AG10803 (cell line): ENCODE measurements at regions not wholly inside any gene's neighbourhood (a gene's known extent, or its start where the extent isn't known, plus 50 kb on each side); places are given as distances from the start of the nearest gene placed in this dataset.

Experiments
- DNase-seq: peaks from one replicate; pipeline ENCODE4 v3.0.0; 2010; ENCODE audit warnings: low read depth
- H3K4me3 ChIP-seq: 2 replicates; pipeline ENCODE4 v1.5.1; 2011; ENCODE audit warnings: mild to moderate bottlenecking, low read length, control low read depth
- TF ChIP-seq, protein P1 (sequence below): conservative IDR thresholded peaks from 2 replicates; pipeline ENCODE4 v1.5.1; 2011; ENCODE audit warnings: mild to moderate bottlenecking, low read length, control low read depth, inconsistent platforms

DNA sequence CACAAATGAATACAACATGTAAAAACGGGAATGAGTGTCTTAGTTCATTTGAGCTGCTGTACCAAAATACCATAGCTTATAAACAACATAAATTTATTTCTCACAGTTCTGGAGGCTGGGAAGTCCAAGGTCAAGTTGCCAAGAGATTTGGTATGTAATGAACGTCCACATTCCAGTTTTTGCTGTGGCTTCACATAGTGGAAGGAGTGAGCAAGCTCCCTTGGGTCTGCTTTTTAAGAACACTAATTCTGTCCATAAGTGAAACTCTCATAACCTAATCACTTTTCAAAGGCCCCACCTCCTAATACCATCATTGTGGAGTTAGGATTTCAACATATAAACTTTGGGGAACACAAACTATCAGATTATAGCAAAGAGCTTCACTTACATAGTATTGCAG, 1189.6 kb downstream of the PCDH9 start:
- TF ChIP-seq, protein P1, sequence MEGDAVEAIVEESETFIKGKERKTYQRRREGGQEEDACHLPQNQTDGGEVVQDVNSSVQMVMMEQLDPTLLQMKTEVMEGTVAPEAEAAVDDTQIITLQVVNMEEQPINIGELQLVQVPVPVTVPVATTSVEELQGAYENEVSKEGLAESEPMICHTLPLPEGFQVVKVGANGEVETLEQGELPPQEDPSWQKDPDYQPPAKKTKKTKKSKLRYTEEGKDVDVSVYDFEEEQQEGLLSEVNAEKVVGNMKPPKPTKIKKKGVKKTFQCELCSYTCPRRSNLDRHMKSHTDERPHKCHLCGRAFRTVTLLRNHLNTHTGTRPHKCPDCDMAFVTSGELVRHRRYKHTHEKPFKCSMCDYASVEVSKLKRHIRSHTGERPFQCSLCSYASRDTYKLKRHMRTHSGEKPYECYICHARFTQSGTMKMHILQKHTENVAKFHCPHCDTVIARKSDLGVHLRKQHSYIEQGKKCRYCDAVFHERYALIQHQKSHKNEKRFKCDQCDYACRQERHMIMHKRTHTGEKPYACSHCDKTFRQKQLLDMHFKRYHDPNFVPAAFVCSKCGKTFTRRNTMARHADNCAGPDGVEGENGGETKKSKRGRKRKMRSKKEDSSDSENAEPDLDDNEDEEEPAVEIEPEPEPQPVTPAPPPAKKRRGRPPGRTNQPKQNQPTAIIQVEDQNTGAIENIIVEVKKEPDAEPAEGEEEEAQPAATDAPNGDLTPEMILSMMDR: no peak
- DNase-seq: peak; percentile 3
- no peak overlapping the region for H3K4me3 ChIP-seq

DNA sequence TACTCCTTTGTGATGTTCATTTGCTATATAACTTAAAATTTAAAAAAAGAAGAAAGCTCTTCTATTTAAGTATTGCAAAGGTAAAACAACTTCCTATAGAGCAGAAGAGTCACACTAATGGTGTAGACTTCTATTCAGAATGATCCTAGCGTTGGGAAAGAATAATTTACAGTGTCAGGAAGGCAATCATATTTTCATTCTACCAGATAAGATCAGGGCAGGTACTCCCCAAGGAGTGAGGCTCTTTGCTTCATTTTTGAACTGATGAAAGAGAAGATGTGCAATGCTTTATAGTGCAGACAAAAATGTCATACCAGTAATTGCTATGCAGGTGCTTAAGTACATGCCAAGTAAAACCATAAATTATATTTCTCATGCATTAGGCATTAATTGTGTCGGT, 1193.0 kb downstream of the PCDH9 start:
- TF ChIP-seq, protein P1: no peak
- DNase-seq: no peak
- no peak overlapping the region for H3K4me3 ChIP-seq

DNA sequence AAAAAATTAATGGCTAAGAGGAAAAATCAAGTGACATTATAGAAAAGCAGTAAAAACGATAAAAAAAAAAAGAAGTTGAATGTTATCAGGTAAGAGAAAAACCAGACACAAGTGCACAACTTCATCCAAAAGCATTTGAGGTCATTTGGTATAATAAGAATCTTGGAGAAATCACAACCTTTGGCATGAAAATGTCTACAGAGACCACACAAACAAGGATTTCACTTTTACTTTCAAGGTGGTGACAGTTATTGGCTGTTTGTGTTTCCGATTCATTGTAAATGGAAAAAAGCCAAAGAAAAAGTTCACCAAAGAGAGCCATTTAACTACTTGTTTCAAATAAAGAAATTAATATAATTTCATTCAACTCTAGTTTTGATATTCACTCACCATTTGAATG, 1193.5 kb downstream of the PCDH9 start:
- TF ChIP-seq, protein P1: no peak
- no peak overlapping the region for H3K4me3 ChIP-seq
- DNase-seq: no peak

DNA sequence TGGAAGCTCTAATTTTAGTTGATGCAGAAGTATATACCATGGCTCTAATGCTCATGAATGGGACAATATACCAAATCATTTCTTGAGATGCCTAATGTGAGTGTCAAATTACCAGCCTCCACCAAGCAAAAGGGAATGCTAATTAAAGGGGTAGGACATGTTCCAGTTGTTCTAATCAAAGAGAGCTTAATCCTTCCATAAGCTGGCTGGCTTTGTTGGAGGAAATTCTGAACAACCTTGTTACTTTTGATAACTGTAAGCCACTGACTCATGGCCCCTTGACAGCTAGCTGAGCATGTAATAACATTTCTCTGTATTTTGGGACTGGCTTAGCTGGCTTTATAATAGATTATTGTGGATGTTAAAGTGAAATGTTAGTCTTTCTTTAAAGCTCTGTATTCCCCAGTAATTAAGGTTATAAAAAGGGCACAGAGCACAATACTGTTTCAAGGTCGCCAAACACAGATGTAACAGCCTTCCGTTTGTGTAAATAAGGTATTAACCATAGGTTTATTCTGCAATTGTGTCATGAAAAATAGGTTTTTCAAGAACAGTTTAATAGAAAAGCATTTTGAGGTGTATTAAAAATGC, 1194.0 kb downstream of the PCDH9 start:
- no peak overlapping the region for H3K4me3 ChIP-seq
- TF ChIP-seq, protein P1: no peak
- no peak for DNase-seq

DNA sequence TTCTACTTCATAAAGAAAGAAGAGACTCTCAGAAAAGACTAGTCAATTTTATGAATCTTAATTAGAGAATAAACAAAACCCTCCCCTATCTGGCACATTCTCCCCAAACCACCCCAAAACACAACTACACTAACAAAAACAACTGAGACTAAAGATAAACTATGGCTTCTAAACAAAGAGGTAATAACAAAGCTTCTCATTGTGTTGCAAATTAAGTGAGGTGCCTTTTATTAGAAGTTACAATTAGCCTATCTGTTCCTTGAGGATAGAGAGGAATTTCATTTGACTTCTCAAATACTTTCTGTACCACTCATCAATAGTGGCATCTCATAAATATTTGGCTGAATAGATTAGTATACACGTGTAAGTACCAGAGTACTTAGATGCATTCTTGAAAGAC, 1196.2 kb downstream of the PCDH9 start:
- TF ChIP-seq, protein P1: no peak
- no peak for DNase-seq
- H3K4me3 ChIP-seq: no peak overlapping the region

DNA sequence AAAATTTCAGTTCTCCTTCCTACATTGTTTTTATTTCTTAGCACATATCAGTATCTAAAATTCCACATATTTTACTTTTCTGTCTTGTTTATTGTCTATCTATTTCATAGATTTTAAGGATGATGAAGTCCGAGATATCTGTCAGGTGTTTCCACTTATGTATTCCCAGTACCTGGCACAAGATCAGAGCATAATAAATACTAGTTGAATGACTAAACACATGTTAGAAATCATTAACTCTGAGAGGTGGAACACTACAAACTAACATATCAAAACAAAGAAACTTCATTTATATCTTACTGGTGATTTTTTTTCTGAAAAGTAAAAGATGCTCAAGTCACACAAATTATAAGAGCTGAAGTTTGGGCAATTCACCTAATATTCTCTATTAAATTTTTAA, 1208.3 kb downstream of the PCDH9 start:
- no peak for DNase-seq
- TF ChIP-seq, protein P1: no peak
- no peak overlapping the region for H3K4me3 ChIP-seq

DNA sequence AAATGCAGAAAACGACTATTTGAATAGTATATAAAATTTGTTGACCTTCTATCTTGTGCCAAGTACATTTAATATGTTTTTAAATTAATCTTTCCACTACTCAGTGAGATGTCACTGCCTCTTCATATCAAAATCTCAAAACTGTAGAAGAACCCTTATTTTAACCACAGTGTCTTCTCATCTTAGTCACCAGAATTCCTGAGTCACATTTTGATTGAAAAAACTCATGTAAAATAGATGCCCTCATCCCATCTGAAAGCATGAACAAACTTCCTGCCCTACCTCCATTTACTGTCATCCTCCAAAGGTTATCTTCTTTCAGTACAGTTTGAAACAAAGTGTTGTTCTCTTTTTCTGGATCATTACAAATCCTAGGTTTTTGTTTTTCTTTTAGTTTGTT, 1215.4 kb downstream of the PCDH9 start:
- TF ChIP-seq, protein P1: no peak
- no peak overlapping the region for H3K4me3 ChIP-seq
- no peak for DNase-seq
